NT2/D1 (cell line): ENCODE measurements at regions not wholly inside any gene's neighbourhood (a gene's known extent, or its start where the extent isn't known, plus 50 kb on each side); places are given as distances from the start of the nearest gene placed in this dataset.

Experiments
- SUZ12 ChIP-seq: IDR thresholded peaks from 2 replicates; pipeline ENCODE4 v1.6.1; 2011; ENCODE audit not compliant: insufficient read length, insufficient read depth; ENCODE audit errors: extremely low read depth
- YY1 ChIP-seq: IDR thresholded peaks from 2 replicates; pipeline ENCODE4 v1.6.1; 2011; ENCODE audit not compliant: insufficient read length, insufficient read depth
- ZNF274 ChIP-seq: IDR thresholded peaks from 2 replicates; pipeline ENCODE4 v1.6.1; 2011; ENCODE audit warnings: mild to moderate bottlenecking, low read depth, low read length

DNA sequence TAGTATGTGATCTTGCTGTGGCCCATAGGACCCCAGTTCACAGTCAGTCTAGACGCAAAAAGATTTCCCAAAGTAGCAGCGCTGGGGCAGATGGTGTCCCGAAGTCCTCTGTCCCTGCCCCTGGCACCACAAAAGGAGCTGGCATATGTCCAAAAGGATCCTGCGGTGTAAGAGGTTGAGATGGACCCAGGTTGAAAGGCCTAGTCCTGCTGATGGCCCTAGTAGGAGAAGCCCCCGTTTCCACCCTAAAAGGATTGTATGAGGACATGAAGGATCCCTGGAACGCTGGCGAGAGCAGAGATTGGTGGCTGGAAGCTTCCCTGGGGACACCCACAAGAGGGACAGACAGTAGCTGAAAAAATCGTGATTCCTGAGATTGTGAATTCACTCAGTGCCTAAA lies 58.0 kb upstream of the DCAF8L1 start:
- TF ChIP-seq SUZ12: no peak
- TF ChIP-seq YY1: no peak
- no peak for TF ChIP-seq ZNF274
